HFF-Myc (cell line): ENCODE measurements at regions not wholly inside any gene's neighbourhood (a gene's known extent, or its start where the extent isn't known, plus 50 kb on each side); places are given as distances from the start of the nearest gene placed in this dataset.
A peak's percentile ranks its signal among the peaks of the same experiment; 100 is the strongest.
"Not testable (repeated sequence)": the region's sequence is repeated elsewhere in the genome, so short reads cannot be mapped to it uniquely, and the experiment has no call there.

Experiments used
- DNase-seq: peaks from one replicate; pipeline ENCODE4 v3.0.0-alpha.2; 2011; ENCODE audit warnings: low read depth; ENCODE audit errors: extremely low read depth
- H3K4me3 ChIP-seq: replicated peaks from 2 replicates; pipeline ENCODE4 v1.5.1; 2011; ENCODE audit warnings: low read depth, mild to moderate bottlenecking, control low read depth, low read length
- CTCF ChIP-seq: IDR thresholded peaks from 2 replicates; pipeline ENCODE4 v1.5.1; 2012; ENCODE audit warnings: mild to moderate bottlenecking, low read depth, low read length, control low read depth; ENCODE audit errors: missing control alignments

GRCh38 chr4:107363125-107363524 is 327.0 kb upstream of the DKK2 start:
- DNase-seq: no peak
- TF ChIP-seq CTCF: no peak
- H3K4me3 ChIP-seq: no peak overlapping the region

- no peak for DNase-seq
- no peak overlapping the region for H3K4me3 ChIP-seq
- TF ChIP-seq CTCF: no peak
Measured at GRCh38 chr4:107359208-107359607, 323.1 kb upstream of the DKK2 start.

GRCh38 chr4:107354304-107354703 is 318.2 kb upstream of the DKK2 start:
- H3K4me3 ChIP-seq, DNase-seq: not testable (repeated sequence)
- TF ChIP-seq CTCF: peak; percentile 26

- H3K4me3 ChIP-seq: no peak overlapping the region
- no peak for DNase-seq
- no peak for TF ChIP-seq CTCF
Measured at GRCh38 chr4:107351196-107351595, 315.1 kb upstream of the DKK2 start.

- no peak for TF ChIP-seq CTCF
- H3K4me3 ChIP-seq: no peak overlapping the region
- no peak for DNase-seq
Measured at GRCh38 chr4:107349732-107350131, 313.6 kb upstream of the DKK2 start.

GRCh38 chr4:107349266-107349665 is 313.2 kb upstream of the DKK2 start:
- H3K4me3 ChIP-seq: no peak overlapping the region
- DNase-seq: peak; percentile 16
- no peak for TF ChIP-seq CTCF
